ENCODE measurements at regions not wholly inside any gene's neighbourhood (a gene's known extent, or its start where the extent isn't known, plus 50 kb on each side); places are given as distances from the start of the nearest gene placed in this dataset.
"Not testable (repeated sequence)": the region's sequence is repeated elsewhere in the genome, so short reads cannot be mapped to it uniquely, and the experiment has no call there.

GRCh38 chr2:3899536-3900155 lies 196.3 kb downstream of the DCDC2C start:
- no peak overlapping the region for H3K4me3 ChIP-seq
- TF ChIP-seq CTCF (IDR thresholded peaks at IDR 0.05) = no peak
- DNase-seq (ENCODE audit: low spot score) (no peak), ATAC-seq (ENCODE audit: insufficient number of reproducible peaks, low FRiP score, low read depth) (no peak)
- H3K9me3 ChIP-seq = no peaks in the 10 kb centered on the region
- no peaks in the 10 kb centered on the region for H3K27me3 ChIP-seq (replicated peaks; ENCODE audit: insufficient read depth)
- H3K4me1 ChIP-seq (ENCODE audit: control insufficient read depth in 1 of 2, low read depth in 2 of 2) = no peaks in the 10 kb centered on the region
- no peaks in the 10 kb centered on the region for H3K36me3 ChIP-seq
- no peak overlapping the region for H3K27ac ChIP-seq

- Histone ChIP-seq H3K27me3 (replicated peaks; ENCODE audit: insufficient read depth) (no peaks in the 10 kb centered on the region), H3K4me1 (ENCODE audit: control insufficient read depth in 1 of 2, low read depth in 2 of 2) (no peaks in the 10 kb centered on the region), H3K4me3 (no peak overlapping the region), H3K36me3 (no peaks in the 10 kb centered on the region), H3K9me3 (no peaks in the 10 kb centered on the region), H3K27ac (no peak overlapping the region)
- DNase-seq (ENCODE audit: low spot score) = no peak
- no peak for ATAC-seq (ENCODE audit: insufficient number of reproducible peaks, low FRiP score, low read depth)
- TF ChIP-seq CTCF (IDR thresholded peaks at IDR 0.05) = no peak
Measured at GRCh38 chr2:3902131-3902530, 198.8 kb downstream of the DCDC2C start.

- no peaks in the 10 kb centered on the region for H3K36me3 ChIP-seq
- no peaks in the 10 kb centered on the region for H3K27me3 ChIP-seq (replicated peaks; ENCODE audit: insufficient read depth)
- no peaks in the 10 kb centered on the region for H3K4me1 ChIP-seq (ENCODE audit: control insufficient read depth in 1 of 2, low read depth in 2 of 2)
- H3K4me3 ChIP-seq = no peak overlapping the region
- no peak for ATAC-seq (ENCODE audit: insufficient number of reproducible peaks, low FRiP score, low read depth)
- no peak overlapping the region for H3K27ac ChIP-seq
- no peaks in the 10 kb centered on the region for H3K9me3 ChIP-seq
- no peak for DNase-seq (ENCODE audit: low spot score)
- no peak for TF ChIP-seq CTCF (IDR thresholded peaks at IDR 0.05)
Measured at GRCh38 chr2:3904061-3904460, 200.7 kb downstream of the DCDC2C start.

GRCh38 chr2:3908498-3908897 lies 205.1 kb downstream of the DCDC2C start:
- ATAC-seq (ENCODE audit: insufficient number of reproducible peaks, low FRiP score, low read depth); H3K9me3 ChIP-seq; H3K27me3 ChIP-seq (replicated peaks; ENCODE audit: insufficient read depth); H3K36me3 ChIP-seq; H3K27ac ChIP-seq; H3K4me3 ChIP-seq; DNase-seq (ENCODE audit: low spot score); H3K4me1 ChIP-seq (ENCODE audit: control insufficient read depth in 1 of 2, low read depth in 2 of 2): not testable (repeated sequence)

GRCh38 chr2:3911882-3912455 lies 208.6 kb downstream of the DCDC2C start:
- Histone ChIP-seq H3K4me3 (no peak overlapping the region), H3K9me3 (no peaks in the 10 kb centered on the region), H3K27me3 (replicated peaks; ENCODE audit: insufficient read depth) (no peaks in the 10 kb centered on the region), H3K36me3 (no peaks in the 10 kb centered on the region), H3K4me1 (ENCODE audit: control insufficient read depth in 1 of 2, low read depth in 2 of 2) (no peaks in the 10 kb centered on the region), H3K27ac (no peak overlapping the region)
- no peak for TF ChIP-seq CTCF (IDR thresholded peaks at IDR 0.05)
- ATAC-seq (ENCODE audit: insufficient number of reproducible peaks, low FRiP score, low read depth) (no peak), DNase-seq (ENCODE audit: low spot score) (no peak)

GRCh38 chr2:3913166-3913565 lies 209.8 kb downstream of the DCDC2C start:
- Histone ChIP-seq H3K9me3 (no peaks in the 10 kb centered on the region), H3K4me3 (no peak overlapping the region), H3K4me1 (ENCODE audit: control insufficient read depth in 1 of 2, low read depth in 2 of 2) (no peaks in the 10 kb centered on the region), H3K27me3 (replicated peaks; ENCODE audit: insufficient read depth) (no peaks in the 10 kb centered on the region), H3K27ac (no peak overlapping the region), H3K36me3 (no peaks in the 10 kb centered on the region)
- TF ChIP-seq CTCF (IDR thresholded peaks at IDR 0.05) = no peak
- ATAC-seq (ENCODE audit: insufficient number of reproducible peaks, low FRiP score, low read depth) (no peak), DNase-seq (ENCODE audit: low spot score) (no peak)

Data from thoracic aorta (tissue), 2 donors.